ENCODE measurements at regions not wholly inside any gene's neighbourhood (a gene's known extent, or its start where the extent isn't known, plus 50 kb on each side); places are given as distances from the start of the nearest gene placed in this dataset.
"Not testable (repeated sequence)": the region's sequence is repeated elsewhere in the genome, so short reads cannot be mapped to it uniquely, and the experiment has no call there.

DNA sequence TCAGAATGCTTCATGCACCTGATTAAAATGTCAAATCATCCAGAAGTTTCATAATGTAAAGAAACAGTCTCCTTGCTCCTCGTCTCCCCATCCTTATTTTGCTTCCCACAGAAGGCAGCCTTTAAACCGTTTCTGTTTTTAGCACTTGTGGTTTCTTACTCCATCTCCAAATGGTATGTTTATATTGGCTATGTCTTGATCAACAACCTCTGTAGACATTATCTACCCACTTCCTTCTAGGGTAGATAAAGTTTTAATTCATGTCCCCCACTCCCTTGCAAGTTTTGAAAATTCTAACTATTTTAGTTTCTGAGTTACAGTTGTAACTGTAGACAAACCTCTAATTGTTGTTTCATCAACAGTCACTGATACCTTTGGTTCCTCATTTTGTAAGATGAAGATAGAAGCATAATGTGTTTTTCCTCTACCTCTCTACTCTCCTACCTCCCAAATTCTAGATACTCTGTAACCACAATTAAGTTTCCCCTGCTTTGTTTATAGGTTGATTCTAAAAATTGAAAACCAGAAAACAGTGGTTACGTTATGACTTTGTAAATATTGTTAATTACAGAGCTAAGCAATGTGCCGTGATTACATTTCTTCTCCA lies 291.7 kb upstream of the GATB start:
- DNase-seq: no peak

DNA sequence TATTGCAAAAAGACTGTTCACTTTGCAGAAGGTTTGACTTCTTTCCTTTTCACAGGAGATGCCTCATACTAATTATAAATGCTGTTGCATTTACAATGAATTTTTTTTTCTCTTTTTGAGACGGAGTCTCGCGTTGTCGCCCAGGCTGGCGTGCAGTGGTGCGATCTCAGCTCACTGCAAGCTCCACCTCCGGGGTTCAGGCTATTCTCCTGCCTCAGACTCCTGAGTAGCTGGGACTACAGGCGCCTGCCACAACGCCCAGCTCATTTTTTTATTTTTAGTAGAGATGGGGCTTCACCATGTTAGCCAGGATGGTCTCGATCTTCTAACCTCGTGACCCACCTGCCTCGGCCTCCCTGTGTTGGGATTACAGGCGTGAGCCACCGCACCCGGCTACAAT lies 290.5 kb upstream of the GATB start:
- DNase-seq: not testable (repeated sequence)

DNA sequence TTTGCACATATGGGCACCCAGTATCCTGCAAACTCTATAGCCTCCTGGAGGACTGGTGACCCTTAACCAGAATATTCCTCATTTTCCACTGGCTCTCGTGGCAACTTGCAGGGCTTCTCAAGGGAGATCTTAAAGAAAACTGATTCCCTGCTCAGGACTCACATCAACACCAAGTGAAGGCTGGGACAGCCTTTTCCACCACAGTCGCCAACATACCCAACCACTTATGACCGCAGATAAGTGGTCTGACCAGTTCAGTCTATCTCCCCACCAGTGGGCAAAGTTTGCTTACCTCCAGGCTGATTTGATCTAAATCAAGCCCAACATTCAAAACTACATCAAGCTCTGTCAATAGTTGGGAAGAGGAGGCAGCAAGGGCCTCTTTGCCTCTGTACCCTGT lies 289.3 kb upstream of the GATB start:
- no peak for DNase-seq

- no peak for DNase-seq
Measured at GRCh38 chr4:152047451-152047850, 286.6 kb upstream of the GATB start.

- no peak for DNase-seq
Measured at GRCh38 chr4:152045807-152046571, 285.2 kb upstream of the GATB start.

- DNase-seq: no peak
Measured at GRCh38 chr4:152045449-152045806, 284.6 kb upstream of the GATB start.

GRCh38 chr4:152044331-152045036 lies 283.7 kb upstream of the GATB start:
- no peak for DNase-seq

GRCh38 chr4:152041295-152041694 lies 280.5 kb upstream of the GATB start:
- DNase-seq: no peak

- DNase-seq: no peak
Measured at GRCh38 chr4:152039691-152040090, 278.9 kb upstream of the GATB start.

GRCh38 chr4:152039023-152039481 lies 278.2 kb upstream of the GATB start:
- no peak for DNase-seq

DNA sequence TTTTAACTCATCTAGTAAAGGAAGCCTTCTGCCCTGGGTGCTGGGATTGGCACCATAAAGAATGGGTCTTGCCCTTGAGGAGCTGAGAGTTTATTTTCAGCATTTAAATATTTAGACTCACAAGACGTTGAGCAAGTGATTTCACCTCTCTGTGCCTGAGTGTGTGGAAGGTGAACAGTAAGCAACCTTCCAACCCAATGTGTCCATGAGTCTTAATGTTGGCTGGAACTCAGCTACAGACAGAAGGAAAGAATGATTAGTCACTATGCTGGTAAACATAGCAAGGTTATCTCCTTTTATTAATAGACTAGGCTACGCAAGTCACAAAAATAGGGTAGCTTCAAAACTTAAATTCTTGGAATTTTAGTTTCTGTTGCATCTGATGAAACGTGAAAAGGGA lies 277.4 kb upstream of the GATB start:
- no peak for DNase-seq

DNA sequence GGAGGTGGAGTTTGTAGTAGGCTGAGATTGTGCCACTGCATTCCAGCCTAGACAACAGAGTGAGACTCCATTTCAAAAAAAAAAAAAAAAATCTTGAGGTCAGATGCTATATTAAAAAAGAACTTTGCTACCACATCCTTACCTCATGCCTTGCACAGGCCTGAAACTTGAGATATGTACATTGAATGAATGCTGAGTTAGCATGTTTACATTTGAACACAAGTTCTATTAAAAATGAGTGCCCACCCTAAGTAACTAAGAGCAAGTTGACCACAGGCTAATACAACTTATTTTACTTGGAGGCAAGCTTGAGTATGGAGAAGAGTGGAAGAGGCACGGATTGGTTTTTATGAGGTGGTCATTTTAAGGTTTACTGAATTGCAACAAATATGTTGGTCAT lies 276.6 kb upstream of the GATB start:
- no peak for DNase-seq

- no peak for DNase-seq
Measured at GRCh38 chr4:152033621-152034020, 272.8 kb upstream of the GATB start.

DNA sequence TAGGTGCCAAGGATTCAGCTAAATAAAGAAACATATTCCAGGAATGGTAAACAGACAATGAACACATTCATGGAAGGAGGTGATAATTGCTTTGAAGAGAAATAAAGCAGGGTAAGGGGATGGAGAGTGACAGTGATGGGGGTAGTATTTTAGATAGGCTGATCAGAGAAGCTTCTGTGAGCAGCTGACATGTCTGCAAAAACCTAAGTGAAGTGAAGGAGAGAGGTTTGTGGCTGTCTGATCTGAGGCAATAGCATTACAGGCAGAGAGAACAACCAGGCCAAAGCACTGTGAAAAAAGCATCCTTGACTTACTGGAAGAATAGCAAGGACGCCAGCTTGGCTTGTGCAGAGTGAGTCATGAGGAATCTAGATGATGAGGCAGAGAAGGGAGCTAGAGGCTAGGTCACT lies 271.9 kb upstream of the GATB start:
- DNase-seq: no peak

- DNase-seq: no peak
Measured at GRCh38 chr4:152029631-152030030, 268.8 kb upstream of the GATB start.

GRCh38 chr4:152028131-152028530 lies 267.3 kb upstream of the GATB start:
- peak; percentile 13 for DNase-seq

- DNase-seq: peak; percentile 4
Measured at GRCh38 chr4:152024881-152025280, 264.1 kb upstream of the GATB start.

GRCh38 chr4:152023674-152024073 lies 262.9 kb upstream of the GATB start:
- DNase-seq: no peak

GRCh38 chr4:152022543-152022942 lies 261.7 kb upstream of the GATB start:
- no peak for DNase-seq

- no peak for DNase-seq
Measured at GRCh38 chr4:152021788-152022438, 261.1 kb upstream of the GATB start.

GRCh38 chr4:152020073-152020472 lies 259.3 kb upstream of the GATB start:
- no peak for DNase-seq

DNA sequence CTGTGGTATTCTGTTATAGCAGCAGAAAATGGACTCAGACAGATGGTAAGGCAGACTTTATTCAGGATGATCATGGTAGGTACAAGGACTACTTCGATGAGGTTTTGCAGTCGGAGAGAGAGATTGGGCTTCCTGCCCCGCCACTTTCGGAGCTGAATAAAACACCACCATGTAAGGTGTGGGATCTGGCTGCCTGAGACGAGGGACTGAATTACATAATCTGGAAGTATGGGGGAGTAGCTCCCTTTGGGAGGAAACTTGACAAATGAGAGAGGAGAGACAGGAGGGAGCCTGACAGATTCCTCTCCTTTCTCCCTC lies 255.5 kb upstream of the GATB start:
- DNase-seq: no peak

GRCh38 chr4:152015597-152016302 lies 254.9 kb upstream of the GATB start:
- no peak for DNase-seq
